B cell (primary cell): ENCODE measurements at regions not wholly inside any gene's neighbourhood (a gene's known extent, or its start where the extent isn't known, plus 50 kb on each side); places are given as distances from the start of the nearest gene placed in this dataset.

Experiments used
- ATAC-seq: fragments of 200-7000 bp; cut with Tn5 transposase; one replicate; pipeline ENCODE4 v1.10.0; 2021; ENCODE audit warnings: low read depth, mild to moderate bottlenecking, moderate number of reproducible peaks, moderate library complexity
- CTCF ChIA-PET: fragments of 350-600 bp; sonication (Branson Sonifier 250); formaldehyde crosslinking; loops from one replicate; lab custom pipeline; 2021; ENCODE audit warnings: antibody characterized with exemption, inconsistent platforms; lab: Charles Lee
- POLR2A ChIA-PET: fragments of 350-600 bp; sonication (Branson Sonifier 250); formaldehyde crosslinking; loops from one replicate; lab custom pipeline; 2021; ENCODE audit warnings: antibody characterized with exemption; lab: Charles Lee
- DNase-seq: peaks from one replicate; pipeline ENCODE4 v3.0.0; 2013
- H2AFZ ChIP-seq: 2 replicates; pipeline ENCODE4 v1.6.1; 2012; ENCODE audit warnings: mild to moderate bottlenecking, low read depth, low read length; ENCODE audit not compliant: insufficient read depth, poor library complexity, severe bottlenecking
- H3K27ac ChIP-seq, 2 donors: 1 replicate in 1 of 2; 2 replicates in 1 of 2; pipeline ENCODE4 v1.5.1; 2012 to 2013; ENCODE audit warnings: low read length in 2 of 2, mild to moderate bottlenecking in 2 of 2, moderate library complexity in 1 of 2
- H3K27me3 ChIP-seq, 4 experiments: fragments of 200-600 bp in 1 of 4; sonication (generic) in 1 of 4; replicated peaks in 1 of 4; 1 replicate in 2 of 4; 2 replicates in 2 of 4; pipeline versions ENCODE4 v1.6.1 to v1.7.0; 2013 to 2016; ENCODE audit warnings: low read length in 3 of 4, mild to moderate bottlenecking in 2 of 4, mixed read lengths in 1 of 4, moderate library complexity in 1 of 4; ENCODE audit not compliant: insufficient read depth in 4 of 4, control insufficient read depth in 3 of 4; ENCODE audit errors: control extremely low read depth in 1 of 4
- H3K36me3 ChIP-seq, 2 experiments: replicated peaks in 1 of 2; 1 replicate in 1 of 2; 2 replicates in 1 of 2; pipeline versions ENCODE4 v1.6.1 to v1.7.1; 2013; ENCODE audit warnings: low read length in 1 of 2; ENCODE audit not compliant: insufficient read depth in 2 of 2, control insufficient read depth in 1 of 2; ENCODE audit errors: control extremely low read depth in 1 of 2, extremely low read depth in 1 of 2
- H3K4me1 ChIP-seq, 2 donors: fragments of 200-600 bp in 1 of 2; sonication (generic) in 1 of 2; 1 replicate in 1 of 2; 2 replicates in 1 of 2; pipeline versions ENCODE4 v1.5.1 to v1.6.1; 2013 to 2017; ENCODE audit warnings: low read length in 2 of 2; ENCODE audit not compliant: control insufficient read depth in 2 of 2, insufficient read depth in 2 of 2
- H3K4me2 ChIP-seq: replicated peaks from 2 replicates; pipeline ENCODE3; 2012; ENCODE audit warnings: mild to moderate bottlenecking, low read depth, low read length; ENCODE audit not compliant: poor library complexity, severe bottlenecking
- H3K4me3 ChIP-seq, 5 experiments: fragments of 200-600 bp in 1 of 5; sonication (generic) in 1 of 5; 1 replicate in 3 of 5; 2 replicates in 2 of 5; pipeline versions ENCODE4 v1.5.1 to v1.7.0; 2011 to 2016; ENCODE audit warnings: low read length in 4 of 5, mild to moderate bottlenecking in 4 of 5, low read depth in 2 of 5, control low read depth in 1 of 5, moderate library complexity in 1 of 5; ENCODE audit not compliant: insufficient read depth in 1 of 5; ENCODE audit errors: control extremely low read depth in 1 of 5, extremely low read depth in 1 of 5
- H3K79me2 ChIP-seq: fragments of 200-600 bp; sonication (generic); one replicate; pipeline ENCODE4 v1.6.0; 2016; ENCODE audit warnings: low read length; ENCODE audit not compliant: control insufficient read depth, insufficient read depth
- H3K9ac ChIP-seq: fragments of 200-600 bp; sonication (generic); 2 replicates; pipeline ENCODE4 v1.6.1; 2017; ENCODE audit warnings: mild to moderate bottlenecking, low read length, moderate library complexity
- H3K9me3 ChIP-seq, 3 donors: one replicate each; pipeline versions ENCODE4 v1.6.1 to v1.7.1; 2013; ENCODE audit warnings: low read length in 2 of 3; ENCODE audit not compliant: control insufficient read depth in 2 of 3, insufficient read depth in 1 of 3; ENCODE audit errors: control extremely low read depth in 1 of 3
- H4K20me1 ChIP-seq: 2 replicates; pipeline ENCODE4 v1.6.0; 2012; ENCODE audit warnings: mild to moderate bottlenecking, low read length; ENCODE audit not compliant: insufficient read depth, control insufficient read depth, poor library complexity, severe bottlenecking
- H3K27ac Mint-ChIP-seq: one replicate; pipeline ENCODE4 v1.8.0; 2021; ENCODE audit warnings: mixed read lengths
- H3K27me3 Mint-ChIP-seq: one replicate; pipeline ENCODE4 v1.8.0; 2021; ENCODE audit warnings: mixed read lengths
- H3K4me1 Mint-ChIP-seq: one replicate; pipeline ENCODE4 v1.8.0; 2021; ENCODE audit warnings: mixed read lengths
- H3K4me3 Mint-ChIP-seq: one replicate; pipeline ENCODE4 v1.8.0; 2021; ENCODE audit warnings: mixed read lengths
- H3K9me3 Mint-ChIP-seq: one replicate; pipeline ENCODE4 v1.8.0; 2022; ENCODE audit warnings: mixed read lengths; ENCODE audit not compliant: insufficient read depth
- EZH2 ChIP-seq: IDR thresholded peaks from 2 replicates; pipeline ENCODE4 v1.6.1; 2012; ENCODE audit warnings: borderline replicate concordance, low read depth, mild to moderate bottlenecking, moderate library complexity, low read length; ENCODE audit not compliant: insufficient read depth, poor library complexity, severe bottlenecking
- WGBS: methylation state at CpG from one replicate; pipeline ENCODE4 v1.1.5; 2013; ENCODE audit warnings: missing lambda C conversion rate; ENCODE audit not compliant: insufficient coverage; 5-methylcytosine and 5-hydroxymethylcytosine counted together
- intact Hi-C: fragments of 100-400 bp; cut with micrococcal nuclease; formaldehyde crosslinking; loops from one replicate; pipeline ENCODE4 v1.10.0; 2022
- TF ChIP-seq, protein P1 (sequence below): fragments of 200-600 bp; IDR thresholded peaks from one replicate; pipeline ENCODE4 v1.8.0; 2022; ENCODE audit warnings: antibody characterized with exemption, mild to moderate bottlenecking

DNA sequence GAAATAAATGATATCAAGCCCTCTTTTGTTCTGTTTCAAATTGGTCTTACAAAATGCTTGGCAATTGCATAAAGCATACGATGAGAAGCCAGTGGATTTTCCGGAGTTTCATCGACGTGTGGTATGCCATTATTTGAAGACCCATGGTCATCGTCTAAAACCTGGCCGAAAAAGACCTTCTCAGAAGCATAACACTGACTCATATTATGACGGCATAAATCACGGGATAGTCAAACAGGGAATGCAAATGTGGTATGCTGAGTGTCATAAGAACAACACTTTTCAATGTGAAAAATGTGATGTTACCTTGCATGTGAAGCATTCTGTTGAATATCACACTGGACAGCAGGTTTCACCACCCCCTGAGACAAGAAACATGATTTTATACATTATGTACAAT lies 695.2 kb downstream of the GRXCR1 start:
- ChIA-PET POLR2A (no interaction called here), CTCF (no interaction called here)
- Histone ChIP-seq H3K9ac (no peak overlapping the region), H3K27me3 (no peaks in the 10 kb centered on the region), H4K20me1 (no peaks in the 10 kb centered on the region), H3K27ac (no peak overlapping the region), H3K36me3 (no peaks in the 10 kb centered on the region), H3K4me3 (no peak overlapping the region), H3K79me2 (no peaks in the 10 kb centered on the region), H2AFZ (no peak overlapping the region), H3K9me3 (no peaks in the 10 kb centered on the region), H3K4me2 (no peak overlapping the region), H3K4me1 (no peaks in the 10 kb centered on the region)
- peaks cover 5% of the 10 kb centered on the region for H3K9me3 Mint-ChIP-seq
- WGBS = 97% methylated on average over 5 of the region's 8 CpGs
- H3K27ac Mint-ChIP-seq = no peak overlapping the region
- TF ChIP-seq, protein P1, sequence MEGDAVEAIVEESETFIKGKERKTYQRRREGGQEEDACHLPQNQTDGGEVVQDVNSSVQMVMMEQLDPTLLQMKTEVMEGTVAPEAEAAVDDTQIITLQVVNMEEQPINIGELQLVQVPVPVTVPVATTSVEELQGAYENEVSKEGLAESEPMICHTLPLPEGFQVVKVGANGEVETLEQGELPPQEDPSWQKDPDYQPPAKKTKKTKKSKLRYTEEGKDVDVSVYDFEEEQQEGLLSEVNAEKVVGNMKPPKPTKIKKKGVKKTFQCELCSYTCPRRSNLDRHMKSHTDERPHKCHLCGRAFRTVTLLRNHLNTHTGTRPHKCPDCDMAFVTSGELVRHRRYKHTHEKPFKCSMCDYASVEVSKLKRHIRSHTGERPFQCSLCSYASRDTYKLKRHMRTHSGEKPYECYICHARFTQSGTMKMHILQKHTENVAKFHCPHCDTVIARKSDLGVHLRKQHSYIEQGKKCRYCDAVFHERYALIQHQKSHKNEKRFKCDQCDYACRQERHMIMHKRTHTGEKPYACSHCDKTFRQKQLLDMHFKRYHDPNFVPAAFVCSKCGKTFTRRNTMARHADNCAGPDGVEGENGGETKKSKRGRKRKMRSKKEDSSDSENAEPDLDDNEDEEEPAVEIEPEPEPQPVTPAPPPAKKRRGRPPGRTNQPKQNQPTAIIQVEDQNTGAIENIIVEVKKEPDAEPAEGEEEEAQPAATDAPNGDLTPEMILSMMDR = no peak
- TF ChIP-seq EZH2 = no peak
- DNase-seq = no peak
- no peak overlapping the region for H3K4me3 Mint-ChIP-seq
- no peaks in the 10 kb centered on the region for H3K4me1 Mint-ChIP-seq
- no peaks in the 10 kb centered on the region for H3K27me3 Mint-ChIP-seq
- ATAC-seq = no peak
- intact Hi-C loops = no loop called here

DNA sequence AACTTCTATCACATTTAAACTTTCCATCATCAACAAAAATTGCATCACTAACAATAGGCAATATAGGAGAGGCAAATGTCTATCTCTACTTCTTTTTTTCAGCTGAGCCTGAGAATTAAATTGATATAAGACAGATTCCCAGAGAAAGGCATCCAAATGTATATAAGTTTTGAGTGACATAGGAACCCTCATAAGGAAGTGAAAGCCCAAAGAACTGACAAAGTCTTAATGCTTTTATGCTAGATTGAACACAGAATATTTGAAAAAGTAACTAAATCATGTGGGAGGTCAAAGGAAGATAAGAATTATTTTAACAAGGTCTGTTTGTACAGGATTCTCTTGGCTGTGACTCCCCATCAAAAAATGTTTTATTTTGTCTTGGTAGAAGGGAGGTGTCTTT lies 714.9 kb downstream of the GRXCR1 start:
- peak overlapping the region; percentile 32 for H3K9ac ChIP-seq
- DNase-seq = peak; percentile 39
- POLR2A ChIA-PET = no interaction called here
- no peak overlapping the region for H2AFZ ChIP-seq
- no peaks in the 10 kb centered on the region for H3K79me2 ChIP-seq
- H3K27me3 Mint-ChIP-seq = no peaks in the 10 kb centered on the region
- ATAC-seq = peak; percentile 62
- H3K4me2 ChIP-seq = peak overlapping the region; percentile 43
- CTCF ChIA-PET = no interaction called here
- peak overlapping the region; percentile 70 to 84 for H3K27ac ChIP-seq
- no peaks in the 10 kb centered on the region for H3K9me3 ChIP-seq
- peaks cover 7% of the 10 kb centered on the region for H3K9me3 Mint-ChIP-seq
- peak overlapping the region; percentile 94 for H3K27ac Mint-ChIP-seq
- peaks cover 10 to 20% of the 10 kb centered on the region in 2 donors for H3K4me1 ChIP-seq
- TF ChIP-seq, protein P1 = no peak
- no peak for TF ChIP-seq EZH2
- no peaks in the 10 kb centered on the region for H4K20me1 ChIP-seq
- H3K27me3 ChIP-seq = no peaks in the 10 kb centered on the region
- no peaks in the 10 kb centered on the region for H3K36me3 ChIP-seq
- peak overlapping the region in 2 of 5 experiments; percentile 18 to 35 for H3K4me3 ChIP-seq
- intact Hi-C loops = no loop called here
- H3K4me1 Mint-ChIP-seq = peaks cover 35% of the 10 kb centered on the region
- H3K4me3 Mint-ChIP-seq = peak overlapping the region; percentile 66
